Astrocyte of the cerebellum (primary cell): ENCODE measurements at regions not wholly inside any gene's neighbourhood (a gene's known extent, or its start where the extent isn't known, plus 50 kb on each side); places are given as distances from the start of the nearest gene placed in this dataset.
"Not testable (repeated sequence)": the region's sequence is repeated elsewhere in the genome, so short reads cannot be mapped to it uniquely, and the experiment has no call there.

Source experiments
- DNase-seq: peaks from one replicate; pipeline ENCODE4 v3.0.0-alpha.2; 2011; ENCODE audit warnings: low read depth
- H3K4me3 ChIP-seq: 2 replicates; pipeline ENCODE4 v1.5.1; 2011; ENCODE audit warnings: mild to moderate bottlenecking, low read depth, low read length, moderate library complexity
- CTCF ChIP-seq: IDR thresholded peaks from 2 replicates; pipeline ENCODE4 v1.5.1; 2012; ENCODE audit warnings: low read length, low read depth, moderate library complexity, mild to moderate bottlenecking; ENCODE audit errors: missing control alignments
- in situ Hi-C: cut with HindIII; loops from 2 replicates; pipeline ENCODE4 v1.10.0; 2017; ENCODE audit warnings: low sequenced_read_pairs

GRCh38 chr5:42061121-42061520 lies 136.0 kb downstream of the FBXO4 start:
- no peak overlapping the region for H3K4me3 ChIP-seq
- no peak for DNase-seq
- in situ Hi-C loops: no loop called here
- TF ChIP-seq CTCF: no peak

- in situ Hi-C loops: no loop called here
- DNase-seq: no peak
- TF ChIP-seq CTCF: no peak
- no peak overlapping the region for H3K4me3 ChIP-seq
Observed at GRCh38 chr5:42064821-42065220, 139.7 kb downstream of the FBXO4 start.

GRCh38 chr5:42066131-42066530 lies 141.1 kb downstream of the FBXO4 start:
- H3K4me3 ChIP-seq: no peak overlapping the region
- in situ Hi-C loops: no loop called here
- no peak for DNase-seq
- no peak for TF ChIP-seq CTCF

GRCh38 chr5:42074353-42074752 lies 149.3 kb downstream of the FBXO4 start:
- no peak for DNase-seq
- no peak for TF ChIP-seq CTCF
- H3K4me3 ChIP-seq: no peak overlapping the region
- in situ Hi-C loops: no loop called here

- TF ChIP-seq CTCF: no peak
- DNase-seq: no peak
- in situ Hi-C loops: no loop called here
- H3K4me3 ChIP-seq: no peak overlapping the region
Observed at GRCh38 chr5:42089705-42090104, 164.6 kb downstream of the FBXO4 start.

- no peak for TF ChIP-seq CTCF
- in situ Hi-C loops: no loop called here
- DNase-seq: no peak
- H3K4me3 ChIP-seq: no peak overlapping the region
Observed at GRCh38 chr5:42090162-42090561, 165.1 kb downstream of the FBXO4 start.

- H3K4me3 ChIP-seq, in situ Hi-C loops, DNase-seq: not testable (repeated sequence)
Observed at GRCh38 chr5:42099846-42100245, 174.8 kb downstream of the FBXO4 start.
